GM18873 (cell line): ENCODE measurements at regions not wholly inside any gene's neighbourhood (a gene's known extent, or its start where the extent isn't known, plus 50 kb on each side); places are given as distances from the start of the nearest gene placed in this dataset.
"Not testable (repeated sequence)": the region's sequence is repeated elsewhere in the genome, so short reads cannot be mapped to it uniquely, and the experiment has no call there.

Experiments
- ATAC-seq: cut with Tn5 transposase; IDR thresholded peaks from one replicate; pipeline ENCODE4 v1.9.1; 2021; ENCODE audit warnings: mild to moderate bottlenecking, moderate library complexity, moderate number of reproducible peaks; ENCODE audit not compliant: unreplicated experiment, low FRiP score

DNA sequence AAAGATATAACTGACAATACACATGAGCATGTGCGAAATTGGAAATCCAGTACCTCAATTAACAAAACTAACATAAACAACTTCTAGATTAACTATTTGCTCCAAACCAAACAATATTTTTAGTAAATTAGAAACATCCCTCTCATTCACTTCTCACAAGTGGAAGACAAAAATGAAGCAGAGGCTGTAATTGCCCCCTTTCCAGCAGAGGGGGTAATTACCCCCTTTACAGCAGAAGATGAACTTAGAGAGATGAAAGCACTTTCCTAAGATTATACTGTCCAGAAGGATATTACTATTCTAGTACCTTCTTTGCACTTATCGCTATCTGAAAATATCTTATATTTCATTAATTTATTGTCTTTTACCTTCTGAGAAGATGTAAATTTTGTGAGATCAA lies 1025.2 kb downstream of the FSCB start:
- no peak for ATAC-seq

DNA sequence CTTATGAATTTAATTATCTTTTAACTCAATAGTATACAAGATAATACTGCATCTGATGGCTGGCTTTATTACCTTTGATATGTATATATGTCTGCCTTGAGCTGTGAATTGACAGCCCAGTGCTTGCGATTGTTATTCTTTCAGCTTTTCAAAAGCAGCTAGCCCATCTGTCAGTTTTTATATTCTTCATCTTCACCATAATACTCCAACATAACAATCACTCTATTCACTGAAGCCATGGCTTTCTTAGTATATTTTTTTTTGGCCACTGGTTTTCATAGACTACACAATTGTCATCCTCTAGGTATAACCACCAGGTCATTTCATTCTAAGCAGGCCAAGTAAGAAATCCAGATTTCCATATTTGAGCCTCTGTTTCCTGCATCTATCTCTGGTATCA lies 1026.1 kb downstream of the FSCB start:
- ATAC-seq = no peak

DNA sequence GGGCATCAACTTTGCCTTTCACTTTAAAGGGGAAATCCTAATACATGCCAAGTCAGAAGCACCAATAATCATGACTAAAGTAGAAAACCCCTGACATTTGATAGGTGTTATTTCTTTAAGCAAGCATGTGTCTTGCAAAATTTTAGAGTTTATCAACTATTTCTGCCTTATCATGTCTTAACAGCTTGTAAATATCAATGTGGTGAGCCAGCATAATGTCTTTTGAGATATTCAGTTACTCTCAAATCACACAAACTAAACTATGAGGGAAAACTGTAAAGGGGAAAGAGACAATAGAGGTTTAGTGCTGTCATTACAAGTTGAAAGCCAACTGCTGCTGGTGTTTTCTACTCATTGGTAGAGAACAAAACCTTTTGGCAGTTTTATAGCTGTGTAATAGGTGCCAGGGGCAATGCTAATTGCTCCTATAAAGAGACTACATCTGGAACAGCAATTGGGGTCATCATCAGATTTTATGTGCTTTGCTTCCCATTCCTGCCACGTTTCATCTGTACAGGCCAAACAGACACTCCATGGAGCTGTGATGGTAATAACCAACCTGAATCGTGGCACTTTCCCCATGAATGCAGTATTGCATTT lies 1027.4 kb downstream of the FSCB start:
- no peak for ATAC-seq

DNA sequence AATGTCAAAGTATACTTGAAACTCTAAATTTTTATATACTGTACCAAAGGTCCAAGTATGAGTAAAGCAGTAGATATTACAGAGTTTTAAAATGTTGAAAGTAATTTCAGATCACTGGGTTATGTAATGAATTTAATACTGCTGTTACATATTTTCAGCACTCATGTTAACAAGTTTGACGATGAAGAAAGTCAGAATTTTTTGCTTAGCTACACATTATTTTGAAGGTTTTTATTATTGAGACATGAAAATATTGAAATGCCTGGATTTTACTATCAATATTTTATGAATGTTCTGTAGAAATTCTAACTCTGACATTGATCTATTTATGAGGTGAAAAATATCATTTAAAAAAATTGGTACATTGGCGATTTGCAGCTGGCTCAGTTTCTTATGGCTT lies 1030.3 kb downstream of the FSCB start:
- no peak for ATAC-seq

DNA sequence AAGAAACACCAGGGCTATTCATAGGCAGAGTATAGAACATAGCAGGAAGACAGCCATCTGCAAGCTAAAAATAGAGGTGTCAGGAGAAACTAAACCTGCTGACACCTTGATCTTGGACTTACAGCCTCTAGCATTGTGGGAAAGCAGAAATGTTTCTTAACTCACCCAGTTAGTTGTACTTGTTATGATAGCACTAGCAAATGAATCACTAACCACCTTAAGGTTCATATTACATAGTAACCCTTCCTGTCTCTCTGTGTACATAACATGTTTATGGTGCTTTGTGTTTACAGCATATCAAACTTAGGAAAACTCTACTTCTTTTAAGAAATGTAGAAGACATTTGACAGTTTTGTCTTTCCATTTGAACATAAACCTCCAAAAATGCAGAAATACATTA lies 1031.3 kb downstream of the FSCB start:
- ATAC-seq = no peak

DNA sequence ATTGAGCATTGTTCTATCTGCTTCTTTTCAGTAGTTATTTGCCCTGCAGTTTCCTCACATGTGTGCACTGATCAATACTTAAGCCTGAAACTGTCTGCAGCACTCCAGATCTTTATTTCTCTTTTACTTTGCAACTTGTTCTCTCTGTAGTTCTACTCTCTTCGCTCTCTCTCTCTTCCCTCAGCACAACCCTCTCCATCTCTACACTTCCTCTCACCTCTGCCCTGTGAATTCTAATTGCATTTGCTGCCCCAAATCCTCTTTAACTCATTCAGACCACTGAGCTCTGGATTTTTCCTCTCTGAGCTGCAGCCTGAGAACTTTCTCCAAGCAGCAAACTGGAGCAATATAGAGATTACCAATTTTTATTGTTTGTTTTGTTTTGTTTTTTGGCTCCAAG lies 1035.5 kb downstream of the FSCB start:
- ATAC-seq = no peak

DNA sequence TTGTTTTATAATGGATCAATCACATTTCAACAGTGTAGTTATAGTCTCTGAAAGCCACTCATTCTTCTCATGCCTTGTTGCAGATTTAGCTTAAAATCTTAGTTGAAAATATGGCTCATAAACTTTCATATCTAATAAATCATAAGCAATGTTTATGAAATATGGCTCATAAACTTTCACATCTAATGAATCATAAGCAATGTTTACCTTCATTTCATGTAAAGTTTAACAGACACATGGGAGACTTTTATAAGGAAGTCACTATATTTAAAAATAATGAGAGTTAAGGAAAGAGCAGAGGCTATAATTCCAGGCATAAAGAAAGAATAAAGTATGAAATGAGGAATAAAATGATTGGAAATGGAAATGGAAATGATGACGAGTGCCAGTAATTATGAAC lies 1042.1 kb downstream of the FSCB start:
- ATAC-seq = no peak

DNA sequence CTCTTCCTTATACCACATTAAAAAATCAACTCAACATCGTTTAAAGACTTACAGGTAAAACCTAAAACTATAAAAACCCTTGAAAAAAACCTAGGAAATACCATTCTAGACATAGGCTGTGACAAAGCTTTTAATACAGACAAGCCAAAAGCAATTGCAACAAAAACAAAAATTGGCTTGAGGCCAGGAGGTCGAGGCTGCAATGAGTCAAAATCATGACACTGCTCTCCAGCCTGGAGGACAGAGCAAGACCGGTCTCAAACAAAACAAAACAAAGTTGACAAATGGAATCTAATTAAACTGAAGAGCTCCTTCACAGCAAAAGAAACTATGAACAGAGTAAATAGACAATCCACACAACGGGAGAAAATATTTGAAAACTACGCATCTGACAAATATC lies 1057.8 kb downstream of the FSCB start:
- no peak for ATAC-seq

DNA sequence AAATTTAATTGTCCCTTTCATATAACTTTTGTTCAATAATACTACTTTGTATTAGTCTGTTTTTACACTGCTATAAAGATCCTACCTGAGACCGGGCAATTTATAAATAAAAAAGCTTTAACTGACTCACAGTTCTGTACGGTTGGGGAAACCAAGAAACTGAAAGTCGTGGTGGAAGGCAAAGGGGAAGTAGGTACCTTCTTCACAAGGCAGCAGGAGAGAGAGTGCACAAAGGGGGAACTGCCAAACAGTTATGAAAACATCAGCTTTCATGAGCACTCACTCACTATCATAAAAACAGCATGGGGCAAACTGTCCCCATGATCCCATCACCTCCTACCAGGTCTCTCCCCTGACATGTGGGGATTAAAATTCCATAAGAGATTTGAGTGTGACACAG lies 1069.0 kb downstream of the FSCB start:
- ATAC-seq = no peak

DNA sequence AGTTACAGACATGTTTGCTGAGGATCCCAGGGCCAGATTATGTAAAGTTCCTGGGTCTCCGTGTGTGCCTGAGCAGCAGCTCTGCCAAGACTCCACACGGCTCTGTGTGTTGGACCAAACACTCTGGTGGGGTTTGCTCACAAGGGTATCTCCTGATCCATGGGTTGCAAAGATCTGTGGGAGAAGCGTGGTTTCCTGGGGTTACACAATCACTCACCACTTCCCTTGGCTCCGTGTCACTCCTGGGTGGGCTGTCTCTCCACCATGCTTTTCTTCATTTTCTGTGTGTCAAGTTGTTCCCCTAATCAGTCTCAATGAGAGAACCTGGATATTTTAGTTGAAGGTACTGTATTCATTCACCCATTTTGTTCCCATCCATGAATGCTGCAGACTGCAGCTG lies 1088.8 kb downstream of the FSCB start:
- ATAC-seq = no peak

DNA sequence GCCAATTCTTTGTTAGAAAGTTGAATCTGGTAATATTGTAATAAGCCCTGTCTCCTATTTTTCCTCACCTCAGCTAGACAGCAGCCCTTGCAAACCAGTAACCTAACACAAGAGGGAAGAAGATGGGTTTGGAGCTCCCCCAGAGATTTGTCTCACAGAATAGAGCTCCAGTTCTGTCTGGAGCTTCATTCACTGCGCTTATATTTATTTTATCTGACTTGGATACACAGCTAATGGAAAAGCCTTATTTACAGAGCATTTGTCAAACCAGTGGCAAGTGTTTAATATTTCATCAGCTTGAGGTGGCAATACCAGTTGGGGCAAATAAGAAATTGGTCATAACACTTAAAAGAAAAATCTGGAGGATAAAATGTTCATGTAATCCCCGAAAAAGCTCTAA lies 1094.0 kb downstream of the FSCB start:
- no peak for ATAC-seq

DNA sequence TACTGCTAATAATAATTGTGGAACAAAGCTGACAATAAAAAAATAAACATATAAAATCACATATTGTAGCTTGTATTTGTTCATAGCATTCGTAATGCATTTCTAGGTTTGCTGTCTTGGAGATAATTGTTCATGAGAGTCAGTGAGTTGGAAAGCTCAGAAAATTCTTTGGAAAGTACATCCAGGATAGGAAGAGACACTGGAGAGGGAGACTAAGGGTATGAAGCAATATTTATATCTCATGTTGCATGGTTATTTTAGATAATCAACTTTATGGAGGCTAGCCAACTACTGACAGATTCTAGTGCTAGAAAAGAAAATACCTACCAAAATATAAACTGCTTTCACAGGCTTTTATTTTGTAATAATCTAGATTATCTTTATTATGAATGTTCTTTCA lies 1095.2 kb downstream of the FSCB start:
- no peak for ATAC-seq

DNA sequence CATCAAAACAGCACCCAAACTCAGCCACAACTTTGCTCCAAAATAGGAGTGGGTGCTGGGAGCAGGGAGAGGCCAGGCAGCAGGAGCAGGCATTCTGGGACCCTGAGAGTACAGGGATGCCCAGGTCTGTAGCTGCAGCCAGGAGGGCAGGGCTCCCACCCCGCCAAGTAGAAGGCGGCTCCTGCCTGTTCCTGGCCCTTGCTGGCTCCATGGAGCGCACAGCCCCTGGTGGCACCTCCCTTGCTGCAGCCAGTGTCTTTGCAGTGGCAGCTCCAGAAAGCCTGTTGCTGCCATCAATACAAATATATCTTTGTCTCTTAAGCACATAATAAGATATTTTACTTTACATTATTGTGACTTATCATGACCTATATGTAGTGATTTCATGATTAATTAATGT lies 1096.5 kb downstream of the FSCB start:
- no peak for ATAC-seq

DNA sequence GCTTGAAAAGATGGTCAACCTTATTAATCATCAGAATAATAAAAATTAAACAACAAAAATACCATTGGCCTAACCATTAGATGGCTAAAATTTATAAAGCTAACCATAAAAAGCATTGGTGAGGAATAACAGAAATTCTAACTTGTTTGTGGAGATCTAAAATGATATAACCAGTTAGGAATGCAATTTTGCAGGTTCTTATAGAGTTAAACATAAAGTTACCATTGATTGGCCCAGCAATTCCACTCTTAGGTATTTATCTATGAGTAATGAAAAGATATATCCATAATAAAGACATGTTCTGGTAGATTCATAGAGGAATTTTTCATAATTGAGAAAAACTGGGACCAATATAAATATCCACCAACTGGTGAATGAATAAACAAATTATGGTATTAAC lies 1098.6 kb downstream of the FSCB start:
- no peak for ATAC-seq

DNA sequence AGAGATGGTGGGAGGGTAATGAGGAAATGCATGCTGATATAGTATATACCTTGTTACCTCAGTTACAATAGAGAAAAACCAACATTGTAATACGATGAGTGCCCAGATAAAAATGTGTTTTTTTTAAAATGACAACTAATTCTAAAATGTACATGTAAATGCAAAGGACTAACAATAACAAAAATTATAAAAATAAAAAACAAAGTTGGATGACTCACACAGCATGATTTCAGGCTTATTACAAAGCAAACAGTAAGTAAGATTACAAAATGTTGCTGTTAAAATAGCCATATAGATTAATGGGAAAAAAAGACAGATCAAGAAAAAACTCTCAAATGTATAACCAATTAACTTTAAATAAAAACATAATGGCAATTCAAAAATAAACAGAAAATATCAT lies 1099.4 kb downstream of the FSCB start:
- no peak for ATAC-seq

DNA sequence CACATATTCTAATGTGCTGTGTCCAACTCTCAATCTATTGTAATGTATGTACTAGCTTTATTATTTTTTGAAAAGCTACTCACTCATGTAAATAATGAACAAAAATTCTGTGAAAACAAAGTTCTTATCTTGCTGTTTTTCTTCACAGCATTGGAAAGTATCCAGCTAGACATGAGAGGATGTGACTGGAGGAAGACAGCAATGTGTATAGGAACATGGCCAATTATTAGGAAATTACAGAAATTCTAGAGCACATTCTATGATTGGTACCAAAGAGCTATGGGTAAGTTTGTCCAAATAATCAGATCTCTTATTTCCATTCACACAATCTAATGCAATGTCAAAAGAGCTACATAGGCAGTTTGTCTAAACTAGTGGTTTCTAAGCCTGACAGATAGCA lies 1100.2 kb downstream of the FSCB start:
- no peak for ATAC-seq

DNA sequence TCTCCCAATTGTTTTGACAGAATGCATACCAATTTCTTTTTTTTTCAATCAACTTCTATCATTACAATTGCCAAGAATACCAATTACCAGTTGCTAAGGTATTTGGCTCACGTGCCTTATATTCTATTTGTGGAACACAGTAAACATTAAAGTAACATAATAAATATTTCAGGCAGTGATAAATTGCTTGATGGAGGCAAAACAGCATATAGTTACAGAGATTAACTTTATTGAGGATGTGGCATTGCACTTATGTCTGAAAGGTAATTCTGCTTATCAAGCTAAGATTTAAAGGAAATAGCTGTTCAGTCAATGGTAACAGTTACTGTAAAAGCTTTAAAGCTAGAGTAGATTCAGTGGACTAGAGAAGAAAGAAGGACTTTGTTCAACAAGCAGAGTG lies 1107.8 kb downstream of the FSCB start:
- ATAC-seq = no peak

DNA sequence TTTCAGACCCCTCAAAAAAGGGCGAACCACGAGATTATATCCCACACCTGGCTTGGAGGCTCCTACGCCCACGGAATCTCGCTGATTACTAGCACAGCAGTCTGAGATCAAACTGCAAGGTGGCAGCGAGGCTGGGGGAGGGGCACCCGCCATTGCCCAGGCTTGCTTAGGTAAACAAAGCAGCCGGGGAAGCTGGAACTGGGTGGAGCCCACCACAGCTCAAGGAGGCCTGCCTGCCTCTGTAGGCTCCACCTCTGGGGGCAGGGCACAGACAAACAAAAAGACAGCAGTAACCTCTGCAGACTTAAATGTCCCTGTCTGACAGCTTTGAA lies 1136.6 kb downstream of the FSCB start:
- not testable (repeated sequence) for ATAC-seq

DNA sequence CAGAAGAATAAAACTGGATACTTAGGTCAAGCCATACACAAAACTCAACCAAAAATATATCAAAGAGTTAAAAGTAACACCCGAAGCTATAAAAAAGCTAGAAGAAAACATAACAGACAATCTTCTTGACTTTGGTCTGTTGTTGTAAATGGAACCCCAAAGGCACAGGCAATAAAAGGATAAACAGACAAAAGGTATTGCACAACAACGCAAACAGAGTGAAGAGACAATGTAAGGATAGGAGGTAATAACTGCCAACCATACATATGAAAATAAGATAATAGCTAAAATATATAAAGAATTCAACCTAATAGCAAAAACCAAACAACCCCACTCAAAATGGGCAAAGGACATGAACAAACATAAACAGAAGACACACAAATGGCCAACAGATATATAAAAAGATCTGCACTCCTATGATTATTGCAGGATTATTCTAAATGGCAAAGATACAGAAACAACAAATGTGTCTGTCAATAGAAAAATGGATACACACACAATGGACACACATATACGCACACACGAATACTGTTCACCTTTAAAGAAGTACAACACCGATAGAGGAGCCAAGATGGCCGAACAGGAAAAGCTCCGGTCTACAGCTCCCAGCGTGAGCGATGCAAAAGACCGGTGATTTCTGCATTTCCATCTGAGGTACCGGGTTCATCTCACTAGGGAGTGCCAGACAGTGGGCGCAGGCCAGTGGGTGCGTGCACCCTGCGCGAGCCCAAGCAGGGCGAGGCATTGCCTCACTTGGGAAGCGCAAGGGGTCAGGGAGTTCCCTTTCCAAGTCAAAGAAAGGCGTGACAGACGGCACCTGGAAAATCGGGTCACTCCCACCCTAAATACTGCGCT lies 1137.1 kb downstream of the FSCB start:
- ATAC-seq = no peak

DNA sequence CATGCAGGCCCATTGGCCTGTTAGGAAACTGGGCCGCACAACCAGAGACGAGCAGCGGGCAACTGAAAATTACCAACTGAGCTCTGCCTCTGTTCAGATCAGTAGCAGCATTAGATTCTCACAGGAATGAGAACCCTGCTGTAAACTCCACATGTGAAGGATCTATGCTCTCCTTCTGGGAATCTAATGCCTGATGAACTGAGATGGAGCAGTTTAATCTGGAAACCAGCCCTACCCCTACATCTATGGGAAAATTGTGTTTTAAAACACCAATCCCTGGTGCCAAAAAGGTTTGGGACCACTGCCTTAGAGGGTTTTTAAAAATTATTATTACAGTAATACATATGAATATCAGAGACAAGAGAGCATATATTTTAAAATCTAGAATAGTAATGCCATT lies 1144.5 kb downstream of the FSCB start:
- ATAC-seq = no peak

DNA sequence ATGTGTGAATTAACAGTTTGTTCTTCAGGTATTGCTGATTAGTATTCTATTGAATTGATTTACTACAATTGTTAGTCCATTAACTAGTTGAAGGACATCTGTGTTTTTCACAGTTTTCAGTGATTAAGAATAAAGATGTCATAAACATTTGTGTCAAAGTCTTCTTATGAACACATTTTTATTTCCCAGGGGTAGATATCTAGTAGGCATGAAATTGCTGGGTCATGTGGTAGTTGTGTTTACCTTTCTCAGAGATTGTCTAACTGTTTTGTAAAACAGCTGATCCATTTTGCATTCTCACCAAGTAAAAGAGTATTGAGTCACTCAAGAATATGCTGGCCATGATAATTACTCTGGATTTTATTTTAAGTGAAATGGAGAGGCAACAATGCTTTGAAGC lies 1145.3 kb downstream of the FSCB start:
- ATAC-seq = no peak

DNA sequence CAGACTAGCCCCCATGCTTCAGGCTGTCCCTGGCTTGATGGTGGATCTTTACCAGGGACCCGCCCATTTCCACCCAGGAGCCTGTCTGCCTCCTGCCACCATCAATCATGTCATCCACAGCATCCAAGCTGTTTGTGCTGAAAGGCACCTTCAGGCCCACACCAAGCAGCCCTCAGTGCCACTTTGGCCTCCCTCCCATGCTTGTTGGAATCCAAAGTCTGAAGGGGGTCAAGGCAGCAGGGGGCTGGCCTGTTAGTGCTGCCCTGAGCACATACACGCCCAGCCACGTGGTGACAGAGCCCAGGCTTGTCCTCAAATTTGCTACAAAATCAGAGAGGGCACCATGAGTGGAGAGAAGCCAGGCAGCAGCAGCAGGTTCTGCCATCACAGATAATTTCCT lies 1146.8 kb downstream of the FSCB start:
- no peak for ATAC-seq

DNA sequence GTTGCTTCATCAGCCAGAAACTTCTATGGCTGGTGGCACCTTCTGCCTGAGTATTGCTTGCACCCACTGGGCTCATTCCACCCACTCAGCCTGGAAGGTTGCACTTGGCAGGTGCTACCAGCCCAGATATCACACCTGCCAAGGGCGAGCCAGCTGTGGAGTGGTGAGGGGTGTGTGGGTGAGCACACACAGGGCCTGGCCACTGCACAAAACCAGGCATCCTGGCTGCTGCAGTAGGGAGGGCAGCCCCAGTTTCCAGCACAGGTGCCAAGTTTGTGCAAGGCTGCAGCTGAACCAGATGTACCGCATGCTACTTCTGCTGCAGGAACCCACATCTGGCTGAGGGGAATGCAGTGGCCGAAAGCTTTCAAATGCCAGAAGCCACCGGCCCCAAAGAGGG lies 1147.8 kb downstream of the FSCB start:
- ATAC-seq = no peak
